ENCODE measurements at regions not wholly inside any gene's neighbourhood (a gene's known extent, or its start where the extent isn't known, plus 50 kb on each side); places are given as distances from the start of the nearest gene placed in this dataset.
"Not testable (repeated sequence)": the region's sequence is repeated elsewhere in the genome, so short reads cannot be mapped to it uniquely, and the experiment has no call there.

DNA sequence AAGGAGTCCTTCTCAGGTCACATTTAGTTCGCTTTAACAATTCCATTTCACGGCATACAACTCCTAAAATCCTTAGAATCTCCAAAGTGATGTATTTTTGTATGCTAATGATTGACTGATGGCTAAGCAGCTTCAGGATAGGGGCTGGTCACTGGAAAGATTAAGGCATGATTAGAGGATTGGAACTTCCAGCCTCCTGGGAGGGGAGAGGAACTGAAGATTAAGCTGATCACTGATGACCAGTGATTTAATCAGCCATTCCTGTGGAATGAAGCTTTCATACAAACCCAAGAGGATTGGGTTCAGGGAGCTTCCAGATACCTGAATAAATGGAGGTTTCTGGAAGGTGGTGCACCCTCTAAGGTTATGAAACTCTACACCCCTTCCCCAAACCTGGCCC is 123.9 kb upstream of the CDK13 start:
- 77 to 94% methylated on average over 2 of the region's 2 CpGs for WGBS, 2 donors
- Histone ChIP-seq H3K27me3 (peaks cover 0 to 6% of the 10 kb centered on the region in 2 donors), H3K4me3 (no peak overlapping the region), H3K4me1 (no peaks in the 10 kb centered on the region), H3K36me3 (no peaks in the 10 kb centered on the region), H3K9me3 (no peaks in the 10 kb centered on the region), H3K27ac (no peak overlapping the region)
- TF ChIP-seq POLR2A (IDR thresholded peaks at IDR 0.05) (no peak), EP300 (IDR thresholded peaks at IDR 0.05) (no peak)
- TF ChIP-seq, protein P1, sequence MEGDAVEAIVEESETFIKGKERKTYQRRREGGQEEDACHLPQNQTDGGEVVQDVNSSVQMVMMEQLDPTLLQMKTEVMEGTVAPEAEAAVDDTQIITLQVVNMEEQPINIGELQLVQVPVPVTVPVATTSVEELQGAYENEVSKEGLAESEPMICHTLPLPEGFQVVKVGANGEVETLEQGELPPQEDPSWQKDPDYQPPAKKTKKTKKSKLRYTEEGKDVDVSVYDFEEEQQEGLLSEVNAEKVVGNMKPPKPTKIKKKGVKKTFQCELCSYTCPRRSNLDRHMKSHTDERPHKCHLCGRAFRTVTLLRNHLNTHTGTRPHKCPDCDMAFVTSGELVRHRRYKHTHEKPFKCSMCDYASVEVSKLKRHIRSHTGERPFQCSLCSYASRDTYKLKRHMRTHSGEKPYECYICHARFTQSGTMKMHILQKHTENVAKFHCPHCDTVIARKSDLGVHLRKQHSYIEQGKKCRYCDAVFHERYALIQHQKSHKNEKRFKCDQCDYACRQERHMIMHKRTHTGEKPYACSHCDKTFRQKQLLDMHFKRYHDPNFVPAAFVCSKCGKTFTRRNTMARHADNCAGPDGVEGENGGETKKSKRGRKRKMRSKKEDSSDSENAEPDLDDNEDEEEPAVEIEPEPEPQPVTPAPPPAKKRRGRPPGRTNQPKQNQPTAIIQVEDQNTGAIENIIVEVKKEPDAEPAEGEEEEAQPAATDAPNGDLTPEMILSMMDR (IDR thresholded peaks at IDR 0.05) = no peak
- DNase-seq (ENCODE audit: low spot score in 2 of 2) = no peak

DNA sequence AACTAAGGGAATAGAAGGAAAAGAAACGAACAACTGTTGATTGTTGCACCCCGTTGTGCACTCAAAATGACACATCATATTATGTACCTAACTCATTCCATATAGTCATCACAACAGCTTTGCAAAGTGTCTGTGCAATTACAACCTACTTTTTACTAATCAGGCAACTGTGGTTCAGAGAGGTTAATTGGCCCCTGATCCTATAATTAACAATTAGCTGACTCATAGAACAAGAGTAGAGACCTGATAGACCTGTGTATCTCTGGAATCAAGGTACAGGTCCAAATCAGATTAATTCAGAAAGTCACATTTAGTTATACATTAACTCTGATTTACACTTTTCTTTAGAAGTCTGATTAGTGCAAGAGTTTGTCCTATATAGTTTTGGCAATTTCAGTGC is 122.5 kb upstream of the CDK13 start:
- no peak for DNase-seq (ENCODE audit: low spot score in 2 of 2)
- no peaks in the 10 kb centered on the region for H3K36me3 ChIP-seq
- H3K27me3 ChIP-seq = peaks cover 0 to 20% of the 10 kb centered on the region in 2 donors
- no peaks in the 10 kb centered on the region for H3K4me1 ChIP-seq
- H3K27ac ChIP-seq = no peak overlapping the region
- H3K9me3 ChIP-seq = no peaks in the 10 kb centered on the region
- 79 to 85% methylated on average over 2 of the region's 2 CpGs for WGBS, 2 donors
- no peak for TF ChIP-seq POLR2A (IDR thresholded peaks at IDR 0.05)
- TF ChIP-seq EP300 (IDR thresholded peaks at IDR 0.05) = no peak
- TF ChIP-seq, protein P1 (IDR thresholded peaks at IDR 0.05) = no peak
- H3K4me3 ChIP-seq = no peak overlapping the region

DNA sequence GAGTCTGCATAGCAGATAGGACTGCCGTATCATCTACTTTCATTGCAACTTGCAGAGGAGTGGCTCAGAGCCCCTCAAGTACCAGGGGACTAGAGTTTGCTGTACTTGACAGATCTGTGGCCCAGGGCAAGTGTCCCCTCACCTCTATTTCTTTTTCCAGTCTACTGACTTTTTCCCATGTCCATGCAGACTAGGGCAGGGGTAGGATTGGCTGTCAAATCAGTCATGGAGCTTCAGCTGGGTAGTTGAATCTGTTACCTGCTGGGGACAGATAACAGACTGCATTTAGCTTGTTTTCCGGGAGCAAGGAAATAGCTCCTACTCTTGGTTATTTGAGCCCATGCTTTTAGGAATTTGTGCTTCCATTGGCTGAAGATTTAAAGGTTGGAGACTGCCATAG is 121.0 kb upstream of the CDK13 start:
- 79 to 85% methylated on average over 2 of the region's 2 CpGs for WGBS, 2 donors
- DNase-seq (ENCODE audit: low spot score in 2 of 2) = no peak

DNA sequence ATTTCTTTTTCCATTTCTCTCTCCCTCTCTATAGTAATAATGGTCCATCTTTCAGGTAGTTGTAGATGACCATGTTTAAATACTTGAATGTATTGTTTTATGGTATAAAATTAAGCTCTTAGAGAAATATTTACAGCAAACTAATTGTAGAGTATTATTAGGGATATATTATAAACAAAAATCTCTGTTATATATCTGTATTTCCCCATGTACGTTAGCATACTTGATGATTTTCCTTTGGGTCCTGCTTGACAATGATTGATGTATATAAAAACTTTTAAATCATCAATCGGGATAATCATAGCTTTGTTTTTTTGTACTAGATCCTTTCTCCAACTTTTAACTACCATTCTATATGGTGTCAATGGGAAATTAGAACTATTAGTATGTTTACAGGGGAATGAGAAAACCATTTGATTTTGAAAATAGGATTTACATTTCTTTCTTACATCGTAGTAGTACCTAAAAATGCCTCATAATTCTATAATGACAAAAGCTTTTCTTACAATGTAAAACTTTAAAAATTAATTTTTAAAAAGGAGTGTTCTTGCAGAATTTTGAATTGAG is 117.5 kb upstream of the CDK13 start:
- 65 to 70% methylated on average over 3 of the region's 3 CpGs for whole genome bisulfite sequencing, 2 donors
- Histone ChIP-seq H3K4me3 (peak overlapping the region in 1 of 4 donors; percentile 58), H3K27me3 (peaks cover 0 to 36% of the 10 kb centered on the region in 2 donors)

More for the DNA sequence above, 121.0 kb upstream of the CDK13 start:
- peaks cover 0 to 4% (median 0%) of the 10 kb centered on the region in 4 donors for H3K4me1 ChIP-seq
- no peaks in the 10 kb centered on the region for H3K36me3 ChIP-seq
- H3K27me3 ChIP-seq = peaks cover 0 to 32% of the 10 kb centered on the region in 2 donors
- H3K4me3 ChIP-seq = no peak overlapping the region
- H3K27ac ChIP-seq = no peak overlapping the region
- TF ChIP-seq EP300 (IDR thresholded peaks at IDR 0.05) (no peak), POLR2A (IDR thresholded peaks at IDR 0.05) (no peak)
- TF ChIP-seq, protein P1 (IDR thresholded peaks at IDR 0.05) = no peak
- no peaks in the 10 kb centered on the region for H3K9me3 ChIP-seq

DNA sequence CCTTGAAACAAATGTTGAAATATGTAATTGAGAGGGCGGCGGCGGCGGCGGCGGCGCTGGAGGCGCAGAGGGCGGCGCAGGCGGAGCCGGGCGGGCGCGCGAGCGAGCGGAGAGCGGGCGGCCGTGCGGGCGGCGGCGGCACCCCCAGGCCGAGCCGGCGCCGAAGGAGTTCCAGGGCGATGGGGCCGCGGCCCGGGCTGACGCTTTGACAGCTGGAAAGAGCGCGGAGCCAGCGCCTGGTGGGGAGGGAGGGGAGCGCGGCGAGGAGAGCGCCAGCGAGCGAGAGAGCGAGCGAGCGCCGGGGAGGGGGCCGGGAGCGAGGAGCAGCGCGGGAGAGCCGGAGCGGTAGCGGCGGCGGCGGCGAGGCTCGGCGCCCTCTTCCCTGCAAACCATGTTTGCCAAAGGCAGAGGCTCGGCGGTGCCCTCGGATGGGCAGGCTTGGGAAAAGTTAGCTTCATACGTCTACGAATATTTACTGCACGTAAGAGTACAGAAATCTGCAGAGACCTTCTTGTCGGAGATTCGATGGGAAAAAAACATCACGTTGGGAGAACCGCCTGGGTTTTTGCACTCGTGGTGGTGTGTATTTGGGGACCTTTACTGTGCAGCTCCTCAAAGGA is 116.8 kb upstream of the CDK13 start:
- H3K9me3 ChIP-seq; H3K36me3 ChIP-seq; H3K4me1 ChIP-seq; H3K27ac ChIP-seq; DNase-seq (ENCODE audit: low spot score in 2 of 2): not testable (repeated sequence)
- Histone ChIP-seq H3K4me3 (peak overlapping the region; percentile 30 to 58 (median 33)), H3K27me3 (peaks cover 0 to 36% of the 10 kb centered on the region in 2 donors)
- 1% methylated on average over 69 to 71 of the region's 71 CpGs for WGBS, 2 donors

More for the DNA sequence above, 117.5 kb upstream of the CDK13 start:
- H3K36me3 ChIP-seq = no peaks in the 10 kb centered on the region
- TF ChIP-seq, protein P1 (IDR thresholded peaks at IDR 0.05) = no peak
- TF ChIP-seq POLR2A (IDR thresholded peaks at IDR 0.05) = no peak
- no peak for TF ChIP-seq EP300 (IDR thresholded peaks at IDR 0.05)
- H3K4me1 ChIP-seq = peaks cover 0 to 4% (median 0%) of the 10 kb centered on the region in 4 donors
- DNase-seq (ENCODE audit: low spot score in 2 of 2) = no peak
- H3K27ac ChIP-seq = no peak overlapping the region
- H3K9me3 ChIP-seq = no peaks in the 10 kb centered on the region

DNA sequence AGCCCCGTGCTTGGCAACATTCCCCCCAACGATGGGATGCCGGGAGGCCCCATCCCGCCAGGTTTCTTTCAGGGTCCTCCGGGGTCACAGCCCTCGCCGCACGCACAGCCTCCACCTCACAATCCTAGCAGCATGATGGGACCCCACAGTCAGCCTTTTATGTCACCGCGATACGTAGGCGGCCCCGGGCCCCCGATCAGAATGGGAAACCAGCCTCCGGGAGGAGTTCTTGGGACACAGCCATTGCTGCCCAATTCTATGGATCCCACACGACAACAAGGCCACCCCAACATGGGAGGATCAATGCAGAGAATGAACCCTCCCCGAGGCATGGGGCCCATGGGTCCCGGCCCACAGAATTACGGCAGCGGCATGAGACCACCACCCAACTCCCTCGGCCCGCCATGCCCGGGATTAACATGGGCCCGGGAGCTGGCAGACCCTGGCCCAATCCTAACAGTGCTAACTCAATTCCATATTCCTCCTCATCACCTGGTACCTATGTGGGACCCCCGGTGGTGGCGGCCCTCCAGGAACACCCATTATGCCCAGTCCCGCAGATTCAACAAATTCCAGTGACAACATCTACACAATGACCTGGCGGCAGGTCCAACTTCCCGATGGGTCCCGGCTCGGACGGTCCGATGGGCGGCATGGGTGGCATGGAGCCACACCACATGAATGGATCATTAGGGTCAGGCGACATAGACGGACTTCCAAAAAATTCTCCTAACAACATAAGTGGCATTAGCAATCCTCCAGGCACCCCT is 116.0 kb upstream of the CDK13 start:
- H3K27ac ChIP-seq; H3K9me3 ChIP-seq; H3K4me1 ChIP-seq; DNase-seq (ENCODE audit: low spot score in 2 of 2); H3K36me3 ChIP-seq: not testable (repeated sequence)
- WGBS, 2 donors = 38 to 44% methylated on average over 26 to 36 of the region's 36 CpGs
- Histone ChIP-seq H3K4me3 (peak overlapping the region; percentile 30 to 58 (median 33)), H3K27me3 (peaks cover 0 to 38% of the 10 kb centered on the region in 2 donors)

Data from tibial nerve (tissue), 4 donors.